ENCODE measurements at regions not wholly inside any gene's neighbourhood (a gene's known extent, or its start where the extent isn't known, plus 50 kb on each side); places are given as distances from the start of the nearest gene placed in this dataset.

GRCh38 chr18:35836932-35837331 is 135.5 kb upstream of the RMP24 start:
- SMC1A ChIA-PET (ENCODE audit: uncharacterized antibody, unreplicated experiment) = interaction anchor here (0.9 to 1.9 kb wide), 7 partner anchors 8 to 311 kb away, joined by 4 to 8 read pairs (median 4); no protein-coding TSS in a partner anchor
- no peak; the same call in 2 of the 3 replicates for ATAC-seq
- Histone ChIP-seq H3K9me3 (replicated peaks; ENCODE audit: control insufficient read depth, insufficient read depth, low read length) (peaks cover 11% of the 10 kb centered on the region), H3K4me1 (ENCODE audit: control insufficient read depth, insufficient read depth, low read length) (peaks cover 18% of the 10 kb centered on the region), H4K20me1 (ENCODE audit: control insufficient read depth, insufficient read depth) (no peaks in the 10 kb centered on the region), H2AFZ (ENCODE audit: control insufficient read depth, low read depth, low read length) (peak overlapping the region; percentile 35; the same call in 1 of the 2 replicates), H3K27me3 (replicated peaks in 1 of 2; ENCODE audit: control insufficient read depth in 2 of 2, insufficient read depth in 2 of 2, low read length in 1 of 2) (no peaks in the 10 kb centered on the region), H3K36me3 (ENCODE audit: control insufficient read depth in 2 of 2, insufficient read depth in 2 of 2, low read length in 1 of 2) (no peaks in the 10 kb centered on the region), H3K79me2 (ENCODE audit: control insufficient read depth, insufficient read depth, low read length) (no peaks in the 10 kb centered on the region), H3K27ac (ENCODE audit: control insufficient read depth, insufficient read depth) (peak overlapping the region; percentile 28; the same call in 1 of the 2 replicates), H3K9ac (ENCODE audit: control insufficient read depth, insufficient read depth, low read length) (no peak overlapping the region), H3K4me2 (ENCODE audit: control insufficient read depth, insufficient read depth) (no peak overlapping the region), H3K4me3 (no peak overlapping the region)
- in situ Hi-C loops (cut with MboI) (no loop called here), intact Hi-C loops (cut with micrococcal nuclease; ENCODE audit: unreplicated experiment) (no loop called here)
- DNase-seq (ENCODE audit: low read depth, low spot score) = no peak
- CTCF ChIA-PET = interaction anchor here (0.7 to 1.8 kb wide), 5 partner anchors 11 to 113 kb away, joined by 3 to 8 read pairs (median 7); no protein-coding TSS in a partner anchor
- POLR2A ChIA-PET = interaction anchor here (0.7 to 1.7 kb wide), 2 partner anchors 11 to 28 kb away, joined by 4 to 5 read pairs; no protein-coding TSS in a partner anchor
- peak; percentile 44 for FAIRE-seq
- TF ChIP-seq ZNF274 (IDR thresholded peaks at IDR 0.05; ENCODE audit: insufficient read depth, insufficient read length) (no peak), IRF3 (IDR thresholded peaks at IDR 0.05) (no peak), HDGF (IDR thresholded peaks at IDR 0.05) (no peak), ELK1 (IDR thresholded peaks at IDR 0.05; ENCODE audit: low read depth, low read length) (no peak), TCF7 (IDR thresholded peaks at IDR 0.05; ENCODE audit: borderline replicate concordance) (peak; percentile 89), BCL11A (IDR thresholded peaks at IDR 0.05; ENCODE audit: low read depth, low read length) (no peak), IKZF1 (conservative IDR thresholded peaks at IDR 0.05) (peak; percentile 47), RUNX3 (IDR thresholded peaks at IDR 0.05; ENCODE audit: low read length) (peak; percentile 78), MTA2 (IDR thresholded peaks at IDR 0.05; ENCODE audit: low read depth) (no peak), ZNF592 (IDR thresholded peaks at IDR 0.05) (no peak), IKZF2 (IDR thresholded peaks at IDR 0.05) (peak; percentile 46 to 57; a peak in 3 of 4 replicates), SIN3A (IDR thresholded peaks at IDR 0.05; ENCODE audit: low read depth, low read length) (no peak), NRF1 (conservative IDR thresholded peaks at IDR 0.05; ENCODE audit: low read depth, low read length) (no peak), EED (IDR thresholded peaks at IDR 0.05; ENCODE audit: low read depth) (0 out of 2 replicates have a peak, but pooled peaks have one; percentile 22), MLLT1 (IDR thresholded peaks at IDR 0.05) (no peak), IRF5 (IDR thresholded peaks at IDR 0.05; ENCODE audit: borderline replicate concordance) (no peak)
- 26% methylated on average over 2 of the region's 2 CpGs for WGBS (ENCODE audit: insufficient coverage, insufficient replicate concordance, low lambda C conversion rate, missing lambda C conversion rate)
- RAD21 ChIA-PET (ENCODE audit: unreplicated experiment) = interaction anchor here (1.5 kb wide), 1 partner anchor 135 kb away, joined by 3 read pairs; the partner anchor contains the start of gene RMP24
- no TSS peak for BruUV-seq (replicated peaks)
